ENCODE measurements at regions not wholly inside any gene's neighbourhood (a gene's known extent, or its start where the extent isn't known, plus 50 kb on each side); places are given as distances from the start of the nearest gene placed in this dataset.
"Not testable (repeated sequence)": the region's sequence is repeated elsewhere in the genome, so short reads cannot be mapped to it uniquely, and the experiment has no call there.

DNA sequence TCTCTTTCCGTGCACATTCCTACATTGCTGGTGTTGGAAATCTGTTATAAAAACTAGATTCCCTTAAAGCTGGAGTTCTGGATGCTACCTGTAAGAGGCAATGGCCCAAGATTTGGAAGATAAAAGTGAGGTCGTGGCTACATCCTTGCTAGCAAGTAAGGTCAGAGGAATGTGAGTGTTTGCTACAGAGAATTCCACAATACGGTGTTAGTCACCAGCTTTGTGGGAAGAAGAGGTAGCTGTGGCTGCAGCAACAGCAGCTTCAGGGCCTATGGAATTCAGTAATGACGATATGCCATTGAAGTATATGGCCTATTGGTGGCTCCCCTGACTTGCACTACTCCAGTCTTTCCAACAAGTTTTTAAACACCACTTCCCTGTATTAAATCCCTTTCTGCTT lies 227.7 kb upstream of the TMEM260 start:
- H3K4me1 ChIP-seq (ENCODE audit: control extremely low read depth in 1 of 4, control insufficient read depth in 4 of 4, insufficient read depth in 4 of 4, low read length in 3 of 4): peaks cover 0 to 10% (median 5%) of the 10 kb centered on the region in 4 experiments
- H3K36me3 ChIP-seq (ENCODE audit: control insufficient read depth in 4 of 4, insufficient read depth in 4 of 4, low read length in 3 of 4): peaks cover 0 to 6% (median 0%) of the 10 kb centered on the region in 4 experiments
- H3K9me3 ChIP-seq (ENCODE audit: control extremely low read depth in 1 of 5, control insufficient read depth in 4 of 5, insufficient read depth in 2 of 5, low read depth in 1 of 5, low read length in 4 of 5): peaks cover 0 to 11% (median 3%) of the 10 kb centered on the region in 5 experiments
- H3K4me3 ChIP-seq (ENCODE audit: control insufficient read depth in 1 of 7, extremely low read depth in 1 of 7, insufficient read depth in 4 of 7, low read depth in 2 of 7, low read length in 6 of 7): no peak overlapping the region
- no peaks in the 10 kb centered on the region for H3K27me3 ChIP-seq (replicated peaks in 2 of 5; ENCODE audit: control insufficient read depth in 4 of 5, insufficient read depth in 5 of 5, low read length in 4 of 5)
- no peak for DNase-seq
- ChIA-PET CTCF (interaction anchor here (1.6 kb wide), 1 partner anchor 12 kb away, joined by 5 read pairs; no protein-coding TSS in a partner anchor), POLR2A (no interaction called here)
- no peak overlapping the region for H3K27ac ChIP-seq (ENCODE audit: insufficient read depth in 1 of 2, low read depth in 1 of 2, low read length in 2 of 2, poor library complexity in 1 of 2, severe bottlenecking in 2 of 2)
- WGBS (ENCODE audit: insufficient coverage): 94% methylated on average over 3 of the region's 4 CpGs

GRCh38 chr14:56352999-56353398 lies 226.6 kb upstream of the TMEM260 start:
- Histone ChIP-seq H3K36me3 (ENCODE audit: control insufficient read depth in 4 of 4, insufficient read depth in 4 of 4, low read length in 3 of 4) (peaks cover 0 to 6% (median 0%) of the 10 kb centered on the region in 4 experiments), H3K4me1 (ENCODE audit: control extremely low read depth in 1 of 4, control insufficient read depth in 4 of 4, insufficient read depth in 4 of 4, low read length in 3 of 4) (peaks cover 7 to 21% (median 15%) of the 10 kb centered on the region in 4 experiments), H3K9me3 (ENCODE audit: control extremely low read depth in 1 of 5, control insufficient read depth in 4 of 5, insufficient read depth in 2 of 5, low read depth in 1 of 5, low read length in 4 of 5) (peaks cover 0 to 11% (median 3%) of the 10 kb centered on the region in 5 experiments), H3K27me3 (replicated peaks in 2 of 5; ENCODE audit: control insufficient read depth in 4 of 5, insufficient read depth in 5 of 5, low read length in 4 of 5) (no peaks in the 10 kb centered on the region), H3K4me3 (ENCODE audit: control insufficient read depth in 1 of 7, extremely low read depth in 1 of 7, insufficient read depth in 4 of 7, low read depth in 2 of 7, low read length in 6 of 7) (no peak overlapping the region), H3K27ac (ENCODE audit: insufficient read depth in 1 of 2, low read depth in 1 of 2, low read length in 2 of 2, poor library complexity in 1 of 2, severe bottlenecking in 2 of 2) (no peak overlapping the region)
- POLR2A ChIA-PET: no interaction called here
- DNase-seq: no peak
- WGBS (ENCODE audit: insufficient coverage): 100% methylated on average over 2 of the region's 2 CpGs
- CTCF ChIA-PET: interaction anchor here (1.6 kb wide), 1 partner anchor 13 kb away, joined by 5 read pairs; no protein-coding TSS in a partner anchor

- DNase-seq: no peak
- H3K4me3 ChIP-seq (ENCODE audit: control insufficient read depth in 1 of 7, extremely low read depth in 1 of 7, insufficient read depth in 4 of 7, low read depth in 2 of 7, low read length in 6 of 7): no peak overlapping the region
- ChIA-PET POLR2A (interaction anchor here (0.6 kb wide), 1 partner anchor 37 kb away, joined by 3 read pairs; no protein-coding TSS in a partner anchor), CTCF (interaction anchor here (1.0 to 6.4 kb wide), 4 partner anchors 10 to 55 kb away, joined by 3 to 40 read pairs (median 4); no protein-coding TSS in a partner anchor)
- no peaks in the 10 kb centered on the region for H3K9me3 ChIP-seq (ENCODE audit: control extremely low read depth in 1 of 5, control insufficient read depth in 4 of 5, insufficient read depth in 2 of 5, low read depth in 1 of 5, low read length in 4 of 5)
- no peaks in the 10 kb centered on the region for H3K27me3 ChIP-seq (replicated peaks in 2 of 5; ENCODE audit: control insufficient read depth in 4 of 5, insufficient read depth in 5 of 5, low read length in 4 of 5)
- WGBS (ENCODE audit: insufficient coverage): 53% methylated on average over 5 of the region's 9 CpGs
- H3K4me1 ChIP-seq (ENCODE audit: control extremely low read depth in 1 of 4, control insufficient read depth in 4 of 4, insufficient read depth in 4 of 4, low read length in 3 of 4): peaks cover 13 to 33% (median 25%) of the 10 kb centered on the region in 4 experiments
- H3K27ac ChIP-seq (ENCODE audit: insufficient read depth in 1 of 2, low read depth in 1 of 2, low read length in 2 of 2, poor library complexity in 1 of 2, severe bottlenecking in 2 of 2): no peak overlapping the region
- no peaks in the 10 kb centered on the region for H3K36me3 ChIP-seq (ENCODE audit: control insufficient read depth in 4 of 4, insufficient read depth in 4 of 4, low read length in 3 of 4)
Measured at GRCh38 chr14:56357428-56357827, 222.2 kb upstream of the TMEM260 start.

GRCh38 chr14:56358275-56358674 lies 221.3 kb upstream of the TMEM260 start:
- ChIA-PET POLR2A (interaction anchor here (0.6 to 1.6 kb wide), 2 partner anchors 16 to 38 kb away, joined by 3 to 6 read pairs; no protein-coding TSS in a partner anchor), CTCF (interaction anchor here (1.2 to 6.4 kb wide), 4 partner anchors 9 to 54 kb away, joined by 4 to 40 read pairs (median 5); no protein-coding TSS in a partner anchor)
- Histone ChIP-seq H3K4me1 (ENCODE audit: control extremely low read depth in 1 of 4, control insufficient read depth in 4 of 4, insufficient read depth in 4 of 4, low read length in 3 of 4) (peaks cover 13 to 33% (median 25%) of the 10 kb centered on the region in 4 experiments), H3K36me3 (ENCODE audit: control insufficient read depth in 4 of 4, insufficient read depth in 4 of 4, low read length in 3 of 4) (no peaks in the 10 kb centered on the region), H3K9me3 (ENCODE audit: control extremely low read depth in 1 of 5, control insufficient read depth in 4 of 5, insufficient read depth in 2 of 5, low read depth in 1 of 5, low read length in 4 of 5) (no peaks in the 10 kb centered on the region), H3K4me3 (ENCODE audit: control insufficient read depth in 1 of 7, extremely low read depth in 1 of 7, insufficient read depth in 4 of 7, low read depth in 2 of 7, low read length in 6 of 7) (peak overlapping the region in 1 of 7 experiments; percentile 7), H3K27ac (ENCODE audit: insufficient read depth in 1 of 2, low read depth in 1 of 2, low read length in 2 of 2, poor library complexity in 1 of 2, severe bottlenecking in 2 of 2) (no peak overlapping the region), H3K27me3 (replicated peaks in 2 of 5; ENCODE audit: control insufficient read depth in 4 of 5, insufficient read depth in 5 of 5, low read length in 4 of 5) (no peaks in the 10 kb centered on the region)
- DNase-seq: peak; percentile 16 to 75 (median 44)
- WGBS (ENCODE audit: insufficient coverage): no CpG with 5 or more reads among the region's 2 CpGs

DNA sequence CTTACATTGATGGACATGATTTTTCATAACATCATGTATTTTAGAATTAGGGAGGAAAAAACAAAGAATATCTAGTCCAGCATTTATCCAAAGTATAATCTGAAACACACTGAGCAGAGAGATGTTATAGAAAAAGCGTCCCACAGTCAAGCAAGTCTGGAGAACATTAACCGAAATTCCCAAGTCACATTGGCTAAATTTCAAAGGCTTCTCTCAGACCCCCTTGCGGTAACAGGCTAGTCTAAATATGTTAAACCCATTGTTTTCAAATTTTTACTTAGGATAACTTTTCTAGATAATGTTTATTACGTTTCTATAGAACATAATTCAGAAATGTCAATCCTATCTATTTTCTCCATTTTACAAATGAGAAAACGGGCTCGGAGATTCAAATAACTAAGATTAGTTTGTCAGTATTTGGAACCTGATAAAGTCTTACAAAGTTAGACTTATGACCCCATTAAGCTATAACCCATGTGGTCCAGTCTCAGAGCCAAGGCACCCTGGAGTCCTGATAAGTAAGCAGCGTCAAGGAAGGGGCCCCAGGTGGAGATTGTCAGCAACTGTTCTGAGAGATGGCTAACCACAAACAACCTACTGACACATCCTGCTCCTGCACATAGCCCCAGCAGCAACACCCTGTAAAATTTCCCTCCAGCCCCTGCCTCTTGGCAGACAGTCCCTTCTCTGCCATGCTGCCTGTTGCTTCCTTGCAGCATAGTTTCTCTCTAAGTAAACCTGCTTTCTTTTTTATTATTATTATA lies 220.6 kb upstream of the TMEM260 start:
- H3K27me3 ChIP-seq (replicated peaks in 2 of 5; ENCODE audit: control insufficient read depth in 4 of 5, insufficient read depth in 5 of 5, low read length in 4 of 5): no peaks in the 10 kb centered on the region
- CTCF ChIA-PET: interaction anchor here (1.2 to 6.4 kb wide), 3 partner anchors 17 to 54 kb away, joined by 5 to 40 read pairs (median 5); no protein-coding TSS in a partner anchor
- WGBS (ENCODE audit: insufficient coverage): 0% methylated on average over 1 of the region's 7 CpGs
- no peaks in the 10 kb centered on the region for H3K36me3 ChIP-seq (ENCODE audit: control insufficient read depth in 4 of 4, insufficient read depth in 4 of 4, low read length in 3 of 4)
- no peak overlapping the region for H3K27ac ChIP-seq (ENCODE audit: insufficient read depth in 1 of 2, low read depth in 1 of 2, low read length in 2 of 2, poor library complexity in 1 of 2, severe bottlenecking in 2 of 2)
- H3K9me3 ChIP-seq (ENCODE audit: control extremely low read depth in 1 of 5, control insufficient read depth in 4 of 5, insufficient read depth in 2 of 5, low read depth in 1 of 5, low read length in 4 of 5): peaks cover 0 to 4% (median 0%) of the 10 kb centered on the region in 5 experiments
- H3K4me1 ChIP-seq (ENCODE audit: control extremely low read depth in 1 of 4, control insufficient read depth in 4 of 4, insufficient read depth in 4 of 4, low read length in 3 of 4): peaks cover 13 to 33% (median 25%) of the 10 kb centered on the region in 4 experiments
- POLR2A ChIA-PET: interaction anchor here (1.6 kb wide), 1 partner anchor 17 kb away, joined by 6 read pairs; no protein-coding TSS in a partner anchor
- peak overlapping the region in 1 of 7 experiments; percentile 52 for H3K4me3 ChIP-seq (ENCODE audit: control insufficient read depth in 1 of 7, extremely low read depth in 1 of 7, insufficient read depth in 4 of 7, low read depth in 2 of 7, low read length in 6 of 7)
- peak; percentile 57 to 95 (median 87) for DNase-seq

DNA sequence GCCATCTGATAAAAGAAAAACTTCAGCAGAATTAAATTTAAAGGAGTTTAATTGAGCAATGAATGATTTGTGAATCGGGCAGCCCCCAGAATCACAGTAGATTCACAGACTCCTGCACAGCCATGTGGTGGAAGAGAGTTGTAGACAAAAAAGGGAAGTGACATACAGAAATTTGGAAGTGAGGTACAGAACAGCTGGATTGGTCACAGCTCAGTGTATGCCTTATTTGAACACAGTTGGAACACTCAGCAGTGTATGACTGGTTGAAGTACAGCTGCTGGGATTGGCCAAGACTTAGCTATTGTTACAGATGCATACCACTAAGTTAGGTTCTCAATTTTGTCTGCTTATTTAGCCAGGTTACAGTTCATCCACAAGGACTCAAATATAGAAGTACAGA lies 213.9 kb upstream of the TMEM260 start:
- DNase-seq: peak in 2 of 3 donors; percentile 41 to 75
- WGBS (ENCODE audit: insufficient coverage): no CpG with 5 or more reads among the region's 1 CpG
- H3K27me3 ChIP-seq (replicated peaks in 2 of 5; ENCODE audit: control insufficient read depth in 4 of 5, insufficient read depth in 5 of 5, low read length in 4 of 5); H3K4me3 ChIP-seq (ENCODE audit: control insufficient read depth in 1 of 7, extremely low read depth in 1 of 7, insufficient read depth in 4 of 7, low read depth in 2 of 7, low read length in 6 of 7); H3K36me3 ChIP-seq (ENCODE audit: control insufficient read depth in 4 of 4, insufficient read depth in 4 of 4, low read length in 3 of 4); H3K27ac ChIP-seq (ENCODE audit: insufficient read depth in 1 of 2, low read depth in 1 of 2, low read length in 2 of 2, poor library complexity in 1 of 2, severe bottlenecking in 2 of 2); H3K4me1 ChIP-seq (ENCODE audit: control extremely low read depth in 1 of 4, control insufficient read depth in 4 of 4, insufficient read depth in 4 of 4, low read length in 3 of 4); CTCF ChIA-PET; POLR2A ChIA-PET: not testable (repeated sequence)
- H3K9me3 ChIP-seq (ENCODE audit: control extremely low read depth in 1 of 5, control insufficient read depth in 4 of 5, insufficient read depth in 2 of 5, low read depth in 1 of 5, low read length in 4 of 5): peaks cover 0 to 19% (median 3%) of the 10 kb centered on the region in 5 experiments

DNA sequence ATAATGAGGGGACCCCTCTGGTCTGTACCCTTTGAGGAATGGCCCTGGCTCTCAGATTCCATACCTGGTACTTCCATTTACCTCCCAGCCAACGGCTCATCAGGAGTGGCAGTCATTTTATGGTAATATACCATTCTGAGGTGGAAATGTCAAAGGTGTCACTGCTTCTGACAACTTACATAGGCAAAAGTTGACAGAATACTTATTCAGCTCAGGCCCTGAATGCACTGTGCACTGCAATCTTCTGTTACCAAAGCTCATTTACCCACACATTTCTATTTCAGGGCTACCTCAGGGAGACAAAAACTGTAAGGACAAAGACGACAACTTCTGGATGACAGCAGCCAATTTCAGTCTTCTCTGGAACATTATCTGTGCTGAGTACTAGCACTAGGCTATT lies 212.2 kb upstream of the TMEM260 start:
- no peak for DNase-seq
- Histone ChIP-seq H3K27me3 (replicated peaks in 2 of 5; ENCODE audit: control insufficient read depth in 4 of 5, insufficient read depth in 5 of 5, low read length in 4 of 5) (no peaks in the 10 kb centered on the region), H3K4me3 (ENCODE audit: control insufficient read depth in 1 of 7, extremely low read depth in 1 of 7, insufficient read depth in 4 of 7, low read depth in 2 of 7, low read length in 6 of 7) (no peak overlapping the region), H3K9me3 (ENCODE audit: control extremely low read depth in 1 of 5, control insufficient read depth in 4 of 5, insufficient read depth in 2 of 5, low read depth in 1 of 5, low read length in 4 of 5) (peaks cover 0 to 33% (median 6%) of the 10 kb centered on the region in 5 experiments), H3K27ac (ENCODE audit: insufficient read depth in 1 of 2, low read depth in 1 of 2, low read length in 2 of 2, poor library complexity in 1 of 2, severe bottlenecking in 2 of 2) (no peak overlapping the region), H3K36me3 (ENCODE audit: control insufficient read depth in 4 of 4, insufficient read depth in 4 of 4, low read length in 3 of 4) (no peaks in the 10 kb centered on the region), H3K4me1 (ENCODE audit: control extremely low read depth in 1 of 4, control insufficient read depth in 4 of 4, insufficient read depth in 4 of 4, low read length in 3 of 4) (peaks cover 0 to 4% (median 0%) of the 10 kb centered on the region in 4 experiments)
- CTCF ChIA-PET: interaction anchor here (1.0 to 1.2 kb wide), 3 partner anchors 10 to 23 kb away, joined by 3 to 4 read pairs (median 3); no protein-coding TSS in a partner anchor
- WGBS (ENCODE audit: insufficient coverage): 100% methylated on average over 1 of the region's 2 CpGs
- POLR2A ChIA-PET: no interaction called here

Data from common myeloid progenitor, CD34-positive (primary cell).